OCI-LY3 (cell line): ENCODE measurements at regions not wholly inside any gene's neighbourhood (a gene's known extent, or its start where the extent isn't known, plus 50 kb on each side); places are given as distances from the start of the nearest gene placed in this dataset.

Experiments
- EZH2phosphoT487 ChIP-seq: fragments of 200-600 bp; shearing (Covaris generic); IDR thresholded peaks from 2 replicates; pipeline ENCODE4 v1.6.1; 2018; ENCODE audit warnings: antibody characterized with exemption, mixed run types, low read depth
- TF ChIP-seq, protein P1 (sequence below): fragments of 200-600, 300-600 bp; sonication (generic); IDR thresholded peaks from 2 replicates; pipeline ENCODE4 v1.5.1; 2014; ENCODE audit warnings: antibody characterized with exemption, low read length, low read depth

DNA sequence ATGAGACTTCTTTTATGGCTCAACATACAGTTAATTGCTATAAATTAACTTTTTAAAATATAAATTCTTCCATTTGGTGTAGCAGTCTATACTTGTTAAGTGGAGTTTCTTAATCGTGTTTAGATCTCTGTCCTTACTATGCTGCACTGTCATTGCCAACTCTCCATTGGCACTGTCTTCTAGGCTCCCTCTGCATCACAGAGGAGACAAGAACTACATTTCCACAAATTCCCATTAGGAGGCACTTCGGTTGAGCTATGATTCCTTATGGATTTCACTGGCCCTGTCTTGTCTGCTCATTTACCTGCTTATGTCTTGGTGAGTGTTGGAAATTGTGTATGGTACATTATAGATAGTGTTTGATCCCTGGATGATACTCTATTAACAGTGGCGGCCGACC, 630.9 kb upstream of the ATXN7L3B start:
- TF ChIP-seq, protein P1, sequence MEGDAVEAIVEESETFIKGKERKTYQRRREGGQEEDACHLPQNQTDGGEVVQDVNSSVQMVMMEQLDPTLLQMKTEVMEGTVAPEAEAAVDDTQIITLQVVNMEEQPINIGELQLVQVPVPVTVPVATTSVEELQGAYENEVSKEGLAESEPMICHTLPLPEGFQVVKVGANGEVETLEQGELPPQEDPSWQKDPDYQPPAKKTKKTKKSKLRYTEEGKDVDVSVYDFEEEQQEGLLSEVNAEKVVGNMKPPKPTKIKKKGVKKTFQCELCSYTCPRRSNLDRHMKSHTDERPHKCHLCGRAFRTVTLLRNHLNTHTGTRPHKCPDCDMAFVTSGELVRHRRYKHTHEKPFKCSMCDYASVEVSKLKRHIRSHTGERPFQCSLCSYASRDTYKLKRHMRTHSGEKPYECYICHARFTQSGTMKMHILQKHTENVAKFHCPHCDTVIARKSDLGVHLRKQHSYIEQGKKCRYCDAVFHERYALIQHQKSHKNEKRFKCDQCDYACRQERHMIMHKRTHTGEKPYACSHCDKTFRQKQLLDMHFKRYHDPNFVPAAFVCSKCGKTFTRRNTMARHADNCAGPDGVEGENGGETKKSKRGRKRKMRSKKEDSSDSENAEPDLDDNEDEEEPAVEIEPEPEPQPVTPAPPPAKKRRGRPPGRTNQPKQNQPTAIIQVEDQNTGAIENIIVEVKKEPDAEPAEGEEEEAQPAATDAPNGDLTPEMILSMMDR, result no peak
- no peak for TF ChIP-seq EZH2phosphoT487
